B cell (primary cell): ENCODE measurements at regions not wholly inside any gene's neighbourhood (a gene's known extent, or its start where the extent isn't known, plus 50 kb on each side); places are given as distances from the start of the nearest gene placed in this dataset.

ENCODE experiments used
- ATAC-seq: fragments of 200-7000 bp; cut with Tn5 transposase; one replicate; pipeline ENCODE4 v1.10.0; 2021; ENCODE audit warnings: low read depth, mild to moderate bottlenecking, moderate number of reproducible peaks, moderate library complexity
- CTCF ChIA-PET: fragments of 350-600 bp; sonication (Branson Sonifier 250); formaldehyde crosslinking; loops from one replicate; lab custom pipeline; 2021; ENCODE audit warnings: antibody characterized with exemption, inconsistent platforms; lab: Charles Lee
- POLR2A ChIA-PET: fragments of 350-600 bp; sonication (Branson Sonifier 250); formaldehyde crosslinking; loops from one replicate; lab custom pipeline; 2021; ENCODE audit warnings: antibody characterized with exemption; lab: Charles Lee
- DNase-seq: peaks from one replicate; pipeline ENCODE4 v3.0.0; 2013
- H2AFZ ChIP-seq: 2 replicates; pipeline ENCODE4 v1.6.1; 2012; ENCODE audit warnings: mild to moderate bottlenecking, low read depth, low read length; ENCODE audit not compliant: insufficient read depth, poor library complexity, severe bottlenecking
- H3K27ac ChIP-seq, 2 donors: 1 replicate in 1 of 2; 2 replicates in 1 of 2; pipeline ENCODE4 v1.5.1; 2012 to 2013; ENCODE audit warnings: low read length in 2 of 2, mild to moderate bottlenecking in 2 of 2, moderate library complexity in 1 of 2
- H3K27me3 ChIP-seq, 4 experiments: fragments of 200-600 bp in 1 of 4; sonication (generic) in 1 of 4; replicated peaks in 1 of 4; 1 replicate in 2 of 4; 2 replicates in 2 of 4; pipeline versions ENCODE4 v1.6.1 to v1.7.0; 2013 to 2016; ENCODE audit warnings: low read length in 3 of 4, mild to moderate bottlenecking in 2 of 4, mixed read lengths in 1 of 4, moderate library complexity in 1 of 4; ENCODE audit not compliant: insufficient read depth in 4 of 4, control insufficient read depth in 3 of 4; ENCODE audit errors: control extremely low read depth in 1 of 4
- H3K36me3 ChIP-seq, 2 experiments: replicated peaks in 1 of 2; 1 replicate in 1 of 2; 2 replicates in 1 of 2; pipeline versions ENCODE4 v1.6.1 to v1.7.1; 2013; ENCODE audit warnings: low read length in 1 of 2; ENCODE audit not compliant: insufficient read depth in 2 of 2, control insufficient read depth in 1 of 2; ENCODE audit errors: control extremely low read depth in 1 of 2, extremely low read depth in 1 of 2
- H3K4me1 ChIP-seq, 2 donors: fragments of 200-600 bp in 1 of 2; sonication (generic) in 1 of 2; 1 replicate in 1 of 2; 2 replicates in 1 of 2; pipeline versions ENCODE4 v1.5.1 to v1.6.1; 2013 to 2017; ENCODE audit warnings: low read length in 2 of 2; ENCODE audit not compliant: control insufficient read depth in 2 of 2, insufficient read depth in 2 of 2
- H3K4me2 ChIP-seq: replicated peaks from 2 replicates; pipeline ENCODE3; 2012; ENCODE audit warnings: mild to moderate bottlenecking, low read depth, low read length; ENCODE audit not compliant: poor library complexity, severe bottlenecking
- H3K4me3 ChIP-seq, 5 experiments: fragments of 200-600 bp in 1 of 5; sonication (generic) in 1 of 5; 1 replicate in 3 of 5; 2 replicates in 2 of 5; pipeline versions ENCODE4 v1.5.1 to v1.7.0; 2011 to 2016; ENCODE audit warnings: low read length in 4 of 5, mild to moderate bottlenecking in 4 of 5, low read depth in 2 of 5, control low read depth in 1 of 5, moderate library complexity in 1 of 5; ENCODE audit not compliant: insufficient read depth in 1 of 5; ENCODE audit errors: control extremely low read depth in 1 of 5, extremely low read depth in 1 of 5
- H3K79me2 ChIP-seq: fragments of 200-600 bp; sonication (generic); one replicate; pipeline ENCODE4 v1.6.0; 2016; ENCODE audit warnings: low read length; ENCODE audit not compliant: control insufficient read depth, insufficient read depth
- H3K9ac ChIP-seq: fragments of 200-600 bp; sonication (generic); 2 replicates; pipeline ENCODE4 v1.6.1; 2017; ENCODE audit warnings: mild to moderate bottlenecking, low read length, moderate library complexity
- H3K9me3 ChIP-seq, 3 donors: one replicate each; pipeline versions ENCODE4 v1.6.1 to v1.7.1; 2013; ENCODE audit warnings: low read length in 2 of 3; ENCODE audit not compliant: control insufficient read depth in 2 of 3, insufficient read depth in 1 of 3; ENCODE audit errors: control extremely low read depth in 1 of 3
- H4K20me1 ChIP-seq: 2 replicates; pipeline ENCODE4 v1.6.0; 2012; ENCODE audit warnings: mild to moderate bottlenecking, low read length; ENCODE audit not compliant: insufficient read depth, control insufficient read depth, poor library complexity, severe bottlenecking
- H3K27ac Mint-ChIP-seq: one replicate; pipeline ENCODE4 v1.8.0; 2021; ENCODE audit warnings: mixed read lengths
- H3K27me3 Mint-ChIP-seq: one replicate; pipeline ENCODE4 v1.8.0; 2021; ENCODE audit warnings: mixed read lengths
- H3K4me1 Mint-ChIP-seq: one replicate; pipeline ENCODE4 v1.8.0; 2021; ENCODE audit warnings: mixed read lengths
- H3K4me3 Mint-ChIP-seq: one replicate; pipeline ENCODE4 v1.8.0; 2021; ENCODE audit warnings: mixed read lengths
- H3K9me3 Mint-ChIP-seq: one replicate; pipeline ENCODE4 v1.8.0; 2022; ENCODE audit warnings: mixed read lengths; ENCODE audit not compliant: insufficient read depth
- EZH2 ChIP-seq: IDR thresholded peaks from 2 replicates; pipeline ENCODE4 v1.6.1; 2012; ENCODE audit warnings: borderline replicate concordance, low read depth, mild to moderate bottlenecking, moderate library complexity, low read length; ENCODE audit not compliant: insufficient read depth, poor library complexity, severe bottlenecking
- WGBS: methylation state at CpG from one replicate; pipeline ENCODE4 v1.1.5; 2013; ENCODE audit warnings: missing lambda C conversion rate; ENCODE audit not compliant: insufficient coverage; 5-methylcytosine and 5-hydroxymethylcytosine counted together
- intact Hi-C: fragments of 100-400 bp; cut with micrococcal nuclease; formaldehyde crosslinking; loops from one replicate; pipeline ENCODE4 v1.10.0; 2022
- TF ChIP-seq, protein P1 (sequence below): fragments of 200-600 bp; IDR thresholded peaks from one replicate; pipeline ENCODE4 v1.8.0; 2022; ENCODE audit warnings: antibody characterized with exemption, mild to moderate bottlenecking

DNA sequence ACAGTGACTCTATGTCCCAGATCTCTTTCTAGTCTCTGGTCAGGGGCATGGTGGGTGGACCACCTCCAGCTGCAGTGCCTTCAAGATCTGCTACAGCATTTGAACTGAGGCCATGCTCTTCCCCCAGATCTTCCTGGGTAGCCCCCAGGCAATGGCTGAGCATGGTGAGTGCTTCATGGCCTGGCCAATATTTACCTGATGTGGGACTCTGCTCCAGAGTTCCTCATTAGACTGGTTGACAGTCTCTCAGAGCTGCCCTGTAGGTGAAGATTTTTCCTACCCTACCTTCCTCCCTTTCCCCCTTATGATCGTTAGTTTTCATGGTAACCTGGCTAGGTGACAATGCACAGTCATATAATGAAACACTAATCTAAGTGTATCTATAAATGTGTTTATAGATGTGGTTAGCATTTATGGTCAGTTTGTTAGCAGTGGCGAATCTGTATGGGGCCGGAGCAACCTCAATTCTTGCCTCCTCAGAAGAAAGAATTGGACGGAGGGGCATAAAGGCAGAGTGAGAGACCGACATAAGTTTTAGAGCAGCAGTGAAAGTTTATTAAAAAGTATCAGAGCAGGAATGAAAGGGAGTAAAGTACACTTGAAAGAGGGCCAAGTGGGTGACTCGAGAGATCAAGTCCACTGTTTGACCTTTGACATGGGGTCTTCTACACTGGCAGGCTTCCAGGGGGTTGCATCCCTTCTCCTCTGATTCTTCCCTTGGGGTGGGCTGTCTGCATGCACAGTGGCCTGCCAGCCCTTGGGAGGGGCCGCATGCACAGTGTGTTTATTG, 256.3 kb downstream of the CD83 start:
- Mint-ChIP-seq H3K27ac (no peak overlapping the region), H3K9me3 (peaks cover 2% of the 10 kb centered on the region), H3K4me3 (no peak overlapping the region), H3K4me1 (peaks cover 60% of the 10 kb centered on the region), H3K27me3 (no peaks in the 10 kb centered on the region)
- Histone ChIP-seq H4K20me1 (no peaks in the 10 kb centered on the region), H3K79me2 (no peaks in the 10 kb centered on the region), H3K9ac (no peak overlapping the region), H2AFZ (no peak overlapping the region), H3K9me3 (no peaks in the 10 kb centered on the region), H3K4me3 (no peak overlapping the region), H3K4me1 (peaks cover 51 to 63% of the 10 kb centered on the region in 2 donors), H3K27ac (no peak overlapping the region), H3K4me2 (peak overlapping the region; percentile 7), H3K27me3 (no peaks in the 10 kb centered on the region), H3K36me3 (no peaks in the 10 kb centered on the region)
- no peak for DNase-seq
- POLR2A ChIA-PET: no interaction called here
- intact Hi-C loops: no loop called here
- CTCF ChIA-PET: no interaction called here
- TF ChIP-seq, protein P1, sequence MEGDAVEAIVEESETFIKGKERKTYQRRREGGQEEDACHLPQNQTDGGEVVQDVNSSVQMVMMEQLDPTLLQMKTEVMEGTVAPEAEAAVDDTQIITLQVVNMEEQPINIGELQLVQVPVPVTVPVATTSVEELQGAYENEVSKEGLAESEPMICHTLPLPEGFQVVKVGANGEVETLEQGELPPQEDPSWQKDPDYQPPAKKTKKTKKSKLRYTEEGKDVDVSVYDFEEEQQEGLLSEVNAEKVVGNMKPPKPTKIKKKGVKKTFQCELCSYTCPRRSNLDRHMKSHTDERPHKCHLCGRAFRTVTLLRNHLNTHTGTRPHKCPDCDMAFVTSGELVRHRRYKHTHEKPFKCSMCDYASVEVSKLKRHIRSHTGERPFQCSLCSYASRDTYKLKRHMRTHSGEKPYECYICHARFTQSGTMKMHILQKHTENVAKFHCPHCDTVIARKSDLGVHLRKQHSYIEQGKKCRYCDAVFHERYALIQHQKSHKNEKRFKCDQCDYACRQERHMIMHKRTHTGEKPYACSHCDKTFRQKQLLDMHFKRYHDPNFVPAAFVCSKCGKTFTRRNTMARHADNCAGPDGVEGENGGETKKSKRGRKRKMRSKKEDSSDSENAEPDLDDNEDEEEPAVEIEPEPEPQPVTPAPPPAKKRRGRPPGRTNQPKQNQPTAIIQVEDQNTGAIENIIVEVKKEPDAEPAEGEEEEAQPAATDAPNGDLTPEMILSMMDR: no peak
- no peak for TF ChIP-seq EZH2
- no peak for ATAC-seq
- WGBS: 77% methylated on average over 4 of the region's 7 CpGs

DNA sequence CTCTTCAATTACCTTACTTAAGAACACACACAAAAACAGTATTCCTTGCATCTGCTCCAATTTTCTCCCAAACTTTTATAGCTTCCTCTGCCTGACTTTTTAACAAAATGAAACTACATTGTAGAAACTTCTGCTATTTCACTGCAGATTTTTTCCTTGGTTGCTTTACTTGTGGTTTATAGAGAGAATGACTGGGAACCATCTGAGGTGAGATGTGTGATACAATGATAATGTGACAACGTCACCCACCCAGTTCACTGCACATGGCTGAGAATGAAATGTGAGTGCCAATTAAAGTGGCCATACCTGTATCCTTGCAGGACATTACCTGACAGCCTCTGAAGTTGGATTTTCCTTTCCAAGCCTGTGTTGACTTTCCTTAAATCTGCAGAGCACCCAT, 258.4 kb downstream of the CD83 start:
- no peaks in the 10 kb centered on the region for H3K9me3 ChIP-seq
- no peak overlapping the region for H3K9ac ChIP-seq
- H3K9me3 Mint-ChIP-seq: peaks cover 2% of the 10 kb centered on the region
- no peak overlapping the region for H3K27ac ChIP-seq
- no peak overlapping the region for H3K4me3 Mint-ChIP-seq
- intact Hi-C loops: no loop called here
- TF ChIP-seq, protein P1: no peak
- peaks cover 52% of the 10 kb centered on the region for H3K4me1 Mint-ChIP-seq
- no peak overlapping the region for H3K4me3 ChIP-seq
- ATAC-seq: no peak
- H2AFZ ChIP-seq: no peak overlapping the region
- ChIA-PET CTCF (no interaction called here), POLR2A (interaction anchor here (0.6 kb wide), 1 partner anchor 745 kb away, joined by 7 read pairs; no protein-coding TSS in a partner anchor)
- H3K27ac Mint-ChIP-seq: peak overlapping the region; percentile 10
- peak; percentile 43 for DNase-seq
- no peaks in the 10 kb centered on the region for H3K27me3 ChIP-seq
- H3K27me3 Mint-ChIP-seq: no peaks in the 10 kb centered on the region
- H4K20me1 ChIP-seq: no peaks in the 10 kb centered on the region
- no peaks in the 10 kb centered on the region for H3K79me2 ChIP-seq
- peaks cover 49 to 50% of the 10 kb centered on the region in 2 donors for H3K4me1 ChIP-seq
- H3K4me2 ChIP-seq: no peak overlapping the region
- H3K36me3 ChIP-seq: no peaks in the 10 kb centered on the region
- WGBS: 0% methylated on average over 1 of the region's 1 CpG
